ENCODE measurements at regions not wholly inside any gene's neighbourhood (a gene's known extent, or its start where the extent isn't known, plus 50 kb on each side); places are given as distances from the start of the nearest gene placed in this dataset.

- Histone ChIP-seq H3K27me3 (replicated peaks; ENCODE audit: insufficient read depth) (no peaks in the 10 kb centered on the region), H3K9me3 (no peaks in the 10 kb centered on the region), H3K27ac (no peak overlapping the region), H3K36me3 (no peaks in the 10 kb centered on the region), H3K4me1 (ENCODE audit: control insufficient read depth in 1 of 2, low read depth in 2 of 2) (no peaks in the 10 kb centered on the region), H3K4me3 (no peak overlapping the region)
- no peak for TF ChIP-seq CTCF (IDR thresholded peaks at IDR 0.05)
- ATAC-seq (ENCODE audit: insufficient number of reproducible peaks, low FRiP score, low read depth): no peak
- no peak for DNase-seq (ENCODE audit: low spot score)
These were observed 160.3 kb downstream of the RPS29 start for GRCh38 chr14:49425921-49426320.

- no peak for TF ChIP-seq CTCF (IDR thresholded peaks at IDR 0.05)
These were observed 161.5 kb downstream of the RPS29 start for GRCh38 chr14:49424436-49425331.

GRCh38 chr14:49420201-49420600 is 166.0 kb downstream of the RPS29 start:
- no peak overlapping the region for H3K4me3 ChIP-seq
- no peaks in the 10 kb centered on the region for H3K9me3 ChIP-seq
- no peaks in the 10 kb centered on the region for H3K27me3 ChIP-seq (replicated peaks; ENCODE audit: insufficient read depth)
- no peak for TF ChIP-seq CTCF (IDR thresholded peaks at IDR 0.05)
- no peaks in the 10 kb centered on the region for H3K4me1 ChIP-seq (ENCODE audit: control insufficient read depth in 1 of 2, low read depth in 2 of 2)
- ATAC-seq (ENCODE audit: insufficient number of reproducible peaks, low FRiP score, low read depth) (no peak), DNase-seq (ENCODE audit: low spot score) (no peak)
- no peak overlapping the region for H3K27ac ChIP-seq
- H3K36me3 ChIP-seq: no peaks in the 10 kb centered on the region

More at GRCh38 chr14:49424436-49425331, 161.5 kb downstream of the RPS29 start:
- ATAC-seq (ENCODE audit: insufficient number of reproducible peaks, low FRiP score, low read depth): no peak
- no peak for DNase-seq (ENCODE audit: low spot score)
- Histone ChIP-seq H3K4me3 (no peak overlapping the region), H3K27me3 (replicated peaks; ENCODE audit: insufficient read depth) (no peaks in the 10 kb centered on the region), H3K36me3 (no peaks in the 10 kb centered on the region), H3K27ac (no peak overlapping the region), H3K9me3 (no peaks in the 10 kb centered on the region), H3K4me1 (ENCODE audit: control insufficient read depth in 1 of 2, low read depth in 2 of 2) (no peaks in the 10 kb centered on the region)

GRCh38 chr14:49418789-49419188 is 167.4 kb downstream of the RPS29 start:
- Histone ChIP-seq H3K36me3 (no peaks in the 10 kb centered on the region), H3K4me3 (no peak overlapping the region), H3K9me3 (no peaks in the 10 kb centered on the region), H3K27ac (no peak overlapping the region), H3K27me3 (replicated peaks; ENCODE audit: insufficient read depth) (no peaks in the 10 kb centered on the region), H3K4me1 (ENCODE audit: control insufficient read depth in 1 of 2, low read depth in 2 of 2) (no peaks in the 10 kb centered on the region)
- TF ChIP-seq CTCF (IDR thresholded peaks at IDR 0.05): no peak
- no peak for ATAC-seq (ENCODE audit: insufficient number of reproducible peaks, low FRiP score, low read depth)
- no peak for DNase-seq (ENCODE audit: low spot score)

- Histone ChIP-seq H3K4me3 (no peak overlapping the region), H3K27ac (no peak overlapping the region), H3K4me1 (ENCODE audit: control insufficient read depth in 1 of 2, low read depth in 2 of 2) (no peaks in the 10 kb centered on the region), H3K9me3 (no peaks in the 10 kb centered on the region), H3K27me3 (replicated peaks; ENCODE audit: insufficient read depth) (no peaks in the 10 kb centered on the region), H3K36me3 (no peaks in the 10 kb centered on the region)
- DNase-seq (ENCODE audit: low spot score) (no peak), ATAC-seq (ENCODE audit: insufficient number of reproducible peaks, low FRiP score, low read depth) (no peak)
- no peak for TF ChIP-seq CTCF (IDR thresholded peaks at IDR 0.05)
These were observed 168.4 kb downstream of the RPS29 start for GRCh38 chr14:49417790-49418189.
